HG03460 (cell line): ENCODE measurements at regions not wholly inside any gene's neighbourhood (a gene's known extent, or its start where the extent isn't known, plus 50 kb on each side); places are given as distances from the start of the nearest gene placed in this dataset.
"Not testable (repeated sequence)": the region's sequence is repeated elsewhere in the genome, so short reads cannot be mapped to it uniquely, and the experiment has no call there.

Experiments
- ATAC-seq: cut with Tn5 transposase; IDR thresholded peaks from one replicate; pipeline ENCODE4 v1.9.1; 2021; ENCODE audit not compliant: unreplicated experiment

DNA sequence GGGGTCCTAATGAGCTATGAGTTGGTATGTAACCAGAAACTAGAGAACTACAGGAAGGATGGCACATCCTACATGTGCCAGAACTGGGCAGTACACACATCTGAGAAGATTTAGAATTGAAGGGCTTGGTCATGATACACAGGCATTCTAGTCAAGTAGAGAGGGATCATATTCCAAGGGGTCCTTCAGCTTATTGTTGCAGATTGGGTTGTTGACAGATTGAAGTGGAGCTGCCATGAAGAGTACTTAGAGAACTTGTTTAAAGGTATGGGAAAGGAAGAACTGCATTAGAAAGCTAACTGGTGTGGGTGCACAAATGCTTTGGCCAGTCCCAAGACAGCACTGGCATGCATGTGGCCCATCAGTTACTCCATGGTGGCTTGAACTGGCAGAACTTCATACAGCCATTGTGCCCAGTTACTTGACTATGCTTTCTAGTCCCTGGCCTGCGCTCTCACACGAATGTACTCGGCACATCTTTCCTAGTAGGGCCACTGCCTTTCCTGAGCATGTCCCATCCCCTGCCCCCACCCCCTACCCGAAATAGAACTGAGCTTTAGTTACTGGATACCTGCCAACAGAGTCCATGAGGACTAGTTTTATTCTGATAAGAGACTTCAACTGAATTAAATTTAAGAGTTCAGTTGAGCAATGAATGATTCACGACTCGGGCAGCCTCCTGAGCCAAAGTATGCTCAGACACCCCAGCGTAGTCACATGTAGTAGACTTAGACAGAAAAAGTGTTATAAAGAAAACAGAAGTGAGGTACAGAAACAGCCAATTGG, 64.0 kb downstream of the CCNG2 start:
- no peak for ATAC-seq

GRCh38 chr4:77225022-77225421, 68.0 kb downstream of the CCNG2 start:
- no peak for ATAC-seq

DNA sequence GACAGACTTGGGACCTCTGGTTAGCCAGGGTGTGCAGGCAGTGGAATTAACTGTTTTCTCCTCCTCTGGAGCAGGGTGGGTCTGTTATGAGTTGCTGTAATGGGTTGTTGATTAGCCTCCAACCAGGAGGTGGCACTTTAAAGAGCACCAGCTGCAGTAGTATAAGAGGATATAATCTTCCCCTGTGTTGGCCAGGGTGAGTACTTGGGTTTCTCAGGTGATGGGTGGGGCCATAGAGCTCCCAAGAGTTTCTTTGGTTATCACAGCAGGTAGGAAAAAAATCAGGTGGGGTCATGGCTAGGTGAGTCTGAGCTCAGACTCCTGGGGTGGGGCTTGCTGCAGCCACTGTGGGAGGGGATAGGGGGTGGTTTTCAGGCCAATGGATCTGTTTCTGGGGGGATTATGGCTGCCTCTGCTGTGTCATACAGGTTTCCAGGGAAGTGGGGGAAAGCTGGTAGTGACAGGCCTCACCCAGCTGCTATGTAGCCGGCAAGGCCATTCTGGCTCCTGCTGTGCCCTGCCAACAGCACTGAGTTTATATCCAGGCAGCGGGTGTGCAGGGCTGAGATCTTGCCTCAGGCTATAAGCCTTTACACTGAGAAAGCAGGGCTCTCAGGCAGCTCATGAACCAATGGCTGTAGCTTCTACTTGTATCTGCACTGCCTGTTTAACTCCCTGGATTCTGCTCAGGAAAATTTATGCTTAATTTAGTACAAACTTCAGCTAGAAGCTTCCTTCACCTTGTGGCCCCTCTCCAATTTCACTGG, 70.1 kb downstream of the CCNG2 start:
- ATAC-seq: no peak

GRCh38 chr4:77229433-77229832, 72.4 kb downstream of the CCNG2 start:
- ATAC-seq: no peak

- no peak for ATAC-seq
Observed at GRCh38 chr4:77232653-77233052, 75.6 kb downstream of the CCNG2 start.

DNA sequence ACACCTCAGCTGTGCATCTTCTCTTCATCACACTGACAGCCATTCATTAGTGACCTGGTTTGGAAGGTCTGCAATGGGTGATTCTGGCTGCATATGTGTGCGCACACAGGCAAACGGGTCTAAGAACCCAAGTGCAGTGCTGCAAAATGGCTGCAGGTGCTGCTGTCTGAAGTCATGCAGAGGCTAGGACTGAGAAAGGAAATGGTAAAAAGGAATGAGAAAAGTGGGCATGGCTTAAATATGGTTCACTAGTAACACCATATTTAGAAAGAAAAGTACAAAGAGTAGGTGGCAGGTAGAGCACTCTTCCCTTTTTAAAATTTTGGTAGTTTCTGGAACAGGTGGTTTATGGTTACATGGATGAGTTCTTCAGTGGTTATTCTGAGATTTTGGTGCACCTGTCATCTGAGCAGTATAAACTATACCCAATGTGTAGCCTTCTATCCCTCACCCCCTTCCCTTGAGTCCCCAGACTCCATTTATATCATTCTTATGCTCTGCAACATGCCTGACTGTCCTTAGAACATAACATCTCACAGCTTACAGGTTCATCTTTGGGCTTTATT, 78.4 kb downstream of the CCNG2 start:
- no peak for ATAC-seq

- no peak for ATAC-seq
Observed at GRCh38 chr4:77236806-77237205, 79.8 kb downstream of the CCNG2 start.

DNA sequence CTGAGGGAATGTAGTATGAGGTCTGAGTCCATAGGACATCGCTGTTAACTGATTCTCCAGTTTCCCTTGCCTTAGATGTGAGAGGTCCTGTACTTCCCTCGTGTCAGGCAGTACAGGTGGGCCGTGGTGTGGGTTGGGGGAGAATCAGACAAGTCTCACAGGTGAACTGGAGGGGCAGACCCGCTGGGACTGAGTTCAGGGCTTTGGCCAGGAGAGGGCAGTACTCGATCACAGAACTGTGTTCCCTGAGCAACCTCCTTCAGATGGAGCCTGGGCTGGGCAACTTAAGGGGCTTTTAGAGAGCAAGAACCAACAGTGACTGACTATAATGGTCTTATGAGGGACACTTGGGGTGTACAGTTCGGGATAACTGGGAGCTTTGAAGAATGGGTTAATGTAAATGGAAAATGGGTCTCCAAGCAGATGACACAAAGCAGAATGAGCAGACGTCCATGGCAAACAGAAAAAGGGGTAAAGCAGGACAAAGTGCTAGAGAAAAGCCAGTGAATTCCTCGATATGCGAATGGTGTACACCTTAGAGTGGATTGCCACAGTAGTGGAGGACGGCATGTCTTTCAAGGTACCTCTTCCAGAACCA, 83.6 kb downstream of the CCNG2 start:
- peak; percentile 84 for ATAC-seq

DNA sequence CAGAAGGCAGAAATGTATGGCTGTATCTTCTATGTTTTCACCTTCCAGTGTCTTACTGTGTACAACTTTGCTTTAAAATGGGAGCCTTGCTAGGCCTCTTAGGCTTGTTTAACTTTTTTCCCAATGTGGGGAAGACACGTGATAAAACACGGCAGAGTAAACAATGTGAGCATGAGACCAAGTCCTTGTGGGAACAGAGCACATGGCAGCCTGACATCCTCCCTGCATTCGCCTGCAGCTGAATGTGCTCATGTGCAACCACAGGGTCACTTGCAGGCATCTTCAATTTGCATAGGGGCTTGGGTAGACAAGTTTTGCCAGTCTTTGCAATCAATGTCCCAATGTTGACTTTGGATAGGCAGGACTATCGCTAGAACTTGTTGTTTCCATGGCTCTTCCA, 91.8 kb downstream of the CCNG2 start:
- ATAC-seq: no peak

DNA sequence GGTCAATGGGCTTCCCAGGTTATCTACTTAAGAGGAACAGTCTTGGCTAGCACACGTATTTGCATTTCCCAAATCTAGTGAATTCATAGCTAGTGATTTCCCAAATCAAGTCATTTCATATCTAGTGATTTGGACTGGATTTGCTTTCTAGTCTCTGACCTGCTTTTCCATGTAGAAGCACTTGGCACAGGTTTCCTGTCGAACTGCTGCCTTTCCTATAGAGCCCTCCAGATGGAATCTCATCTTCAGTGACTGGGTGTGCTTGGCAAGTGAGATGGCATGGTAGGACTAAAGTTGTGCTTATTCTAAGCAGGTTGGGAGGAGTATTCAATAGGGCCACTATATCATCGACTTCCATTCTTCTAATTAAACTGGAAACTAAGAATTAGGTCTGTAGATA, 94.7 kb downstream of the CCNG2 start:
- ATAC-seq: no peak

- no peak for ATAC-seq
Observed at GRCh38 chr4:77263247-77263646, 106.2 kb downstream of the CCNG2 start.

- not testable (repeated sequence) for ATAC-seq
Observed at GRCh38 chr4:77263976-77264375, 107.0 kb downstream of the CCNG2 start.

DNA sequence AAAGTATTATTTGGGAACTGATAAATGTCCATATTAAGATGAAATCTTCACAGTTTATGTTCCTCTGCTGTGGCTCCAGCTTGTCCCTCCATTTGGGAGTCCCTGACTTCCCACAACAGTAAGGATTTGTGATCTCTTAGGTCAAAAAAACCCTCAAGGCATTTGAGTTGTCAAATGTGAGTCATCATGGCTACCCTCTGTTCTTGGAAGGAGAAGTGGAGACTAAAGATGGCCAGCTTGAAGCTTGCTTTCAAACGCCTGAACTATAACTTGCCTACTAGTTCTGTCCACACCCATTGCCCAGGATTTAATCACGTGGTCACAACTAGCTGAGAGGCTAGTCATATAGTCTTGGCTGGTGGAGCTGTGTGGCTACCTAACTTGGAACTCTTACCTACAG, 107.8 kb downstream of the CCNG2 start:
- no peak for ATAC-seq

GRCh38 chr4:77268108-77268507, 111.1 kb downstream of the CCNG2 start:
- no peak for ATAC-seq

DNA sequence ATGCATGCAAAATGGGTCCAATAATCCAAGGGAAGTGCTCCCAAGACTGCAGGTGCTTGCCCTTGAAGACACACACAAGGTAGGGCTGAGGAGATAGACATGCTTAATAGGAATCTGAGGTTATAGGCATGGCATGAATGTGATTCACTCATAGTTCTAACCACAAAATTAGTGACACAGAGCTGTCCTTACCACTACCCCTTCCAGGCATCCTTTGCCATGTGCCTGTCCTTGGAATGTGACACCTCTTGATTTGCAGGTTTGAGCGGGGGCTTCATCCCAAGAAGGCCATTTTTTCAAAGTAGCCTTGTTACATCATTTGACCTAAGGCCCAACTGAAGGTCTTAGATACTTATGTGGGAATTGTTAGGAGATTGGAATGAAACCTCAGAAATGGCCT, 112.5 kb downstream of the CCNG2 start:
- no peak for ATAC-seq

- no peak for ATAC-seq
Observed at GRCh38 chr4:77273412-77273811, 116.4 kb downstream of the CCNG2 start.

DNA sequence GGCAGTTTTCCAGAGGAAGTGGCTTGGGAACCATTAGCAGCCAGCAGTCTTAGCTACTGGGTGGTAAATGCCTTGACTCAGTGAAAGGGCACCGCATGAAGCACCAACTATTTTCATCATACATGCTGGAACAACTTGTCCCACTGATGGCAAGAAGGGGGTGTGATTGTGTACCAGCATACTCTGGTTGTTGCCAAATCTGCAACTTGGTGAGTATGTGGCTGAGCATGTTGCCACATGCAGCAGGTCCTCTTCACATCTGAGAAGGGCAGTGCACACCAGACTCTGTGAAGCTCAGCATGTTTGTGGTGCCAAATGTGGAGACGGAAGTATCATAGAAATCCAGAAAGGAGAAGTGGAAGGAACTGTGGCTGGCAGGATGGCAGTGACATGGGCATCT, 122.1 kb downstream of the CCNG2 start:
- ATAC-seq: not testable (repeated sequence)

DNA sequence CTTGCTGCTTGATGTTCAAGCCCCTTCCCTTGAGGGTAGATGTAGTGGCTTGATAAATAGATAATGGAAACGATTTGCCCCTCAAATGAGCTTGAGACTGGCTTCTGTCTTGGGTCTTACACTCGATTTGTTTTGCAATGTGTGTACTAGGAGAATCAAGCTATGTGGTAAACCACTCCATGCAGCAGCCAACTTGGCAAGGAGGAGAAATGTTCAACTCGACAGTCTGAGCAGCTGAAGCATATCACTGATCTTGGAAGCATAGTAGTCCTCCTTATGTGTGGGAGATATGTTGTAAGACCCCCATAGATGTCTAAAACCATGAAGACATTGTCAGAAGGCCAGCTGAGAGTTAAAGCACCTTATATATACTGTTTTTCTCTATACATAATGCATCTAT, 125.3 kb downstream of the CCNG2 start:
- no peak for ATAC-seq

DNA sequence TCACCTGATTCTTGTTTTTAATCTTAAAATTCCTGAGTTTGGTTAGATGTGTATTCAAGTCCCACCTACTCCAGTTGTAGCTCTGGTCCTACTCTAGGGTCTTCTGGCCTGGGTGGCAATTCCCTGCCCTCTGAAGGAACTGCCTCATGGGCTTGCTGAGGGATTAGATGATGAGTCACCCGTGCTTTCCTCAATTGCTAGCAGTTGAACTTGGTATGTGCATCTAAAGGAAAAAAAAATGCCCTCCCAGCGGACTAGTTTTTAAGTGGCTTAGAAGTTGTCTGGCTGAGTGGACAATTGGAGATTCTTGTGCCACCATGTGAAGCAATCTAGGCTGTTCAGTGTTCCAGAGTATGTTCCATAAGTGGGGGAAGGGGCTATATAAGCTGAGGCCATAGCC, 127.0 kb downstream of the CCNG2 start:
- no peak for ATAC-seq

DNA sequence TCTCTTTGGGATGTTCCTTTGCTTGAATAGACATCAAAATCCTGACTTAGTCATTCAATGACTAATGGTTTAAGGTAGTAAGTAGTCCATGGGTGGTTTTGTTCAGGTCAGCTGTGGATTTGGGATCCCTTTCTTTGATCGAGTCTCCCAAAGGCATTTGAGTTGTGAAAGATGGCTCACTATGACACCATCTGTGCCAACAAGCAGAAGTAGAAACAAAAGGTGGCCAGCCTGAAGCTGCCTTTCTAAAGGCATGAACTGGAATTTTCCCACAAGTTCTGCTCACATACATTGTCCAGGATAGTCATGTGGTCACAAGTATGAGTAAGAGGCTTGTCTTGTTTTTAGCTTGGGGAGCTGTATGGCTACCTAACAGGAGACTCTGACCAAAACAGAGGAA, 129.9 kb downstream of the CCNG2 start:
- ATAC-seq: no peak

DNA sequence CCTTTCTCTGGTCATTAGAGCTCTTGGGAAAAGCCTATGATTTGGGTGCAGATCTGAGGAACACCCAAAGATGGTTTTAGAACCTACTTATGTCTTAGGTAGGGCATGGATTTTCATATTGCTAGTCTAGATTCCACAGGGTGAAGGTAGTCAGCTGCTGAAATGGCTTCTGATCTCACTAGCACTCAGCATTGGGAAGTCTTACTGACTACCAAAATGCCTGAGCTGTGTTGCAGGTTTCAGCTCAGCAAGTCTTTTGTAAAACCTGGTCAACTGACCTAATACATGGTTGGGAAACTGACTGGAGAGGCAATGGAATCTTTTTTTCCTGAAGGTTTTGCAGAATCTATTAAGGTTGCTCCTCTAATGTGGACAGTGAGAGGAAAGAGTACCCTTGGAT, 136.4 kb downstream of the CCNG2 start:
- ATAC-seq: no peak

GRCh38 chr4:77300996-77301395, 144.0 kb downstream of the CCNG2 start:
- ATAC-seq: not testable (repeated sequence)
